KMS-11 (cell line): ENCODE measurements at regions not wholly inside any gene's neighbourhood (a gene's known extent, or its start where the extent isn't known, plus 50 kb on each side); places are given as distances from the start of the nearest gene placed in this dataset.

ENCODE experiments used
- H2AFZ ChIP-seq: fragments of 200-600 bp; sonication (generic); 2 replicates; pipeline ENCODE4 v1.6.1; 2016; ENCODE audit warnings: antibody characterized with exemption, mixed run types, low read depth
- H3K27ac ChIP-seq: fragments of 200-600 bp; sonication (generic); 2 replicates; pipeline ENCODE4 v1.6.1; 2016; ENCODE audit warnings: mild to moderate bottlenecking, mixed run types
- H3K27me3 ChIP-seq: fragments of 200-600 bp; sonication (generic); 2 replicates; pipeline ENCODE4 v1.6.1; 2017; ENCODE audit warnings: mild to moderate bottlenecking, low read depth, mixed run types, moderate library complexity; ENCODE audit not compliant: insufficient read depth
- H3K36me3 ChIP-seq: fragments of 200-600 bp; sonication (generic); 2 replicates; pipeline ENCODE4 v1.6.1; 2017; ENCODE audit warnings: mild to moderate bottlenecking, mixed run types; ENCODE audit not compliant: insufficient read depth
- H3K4me1 ChIP-seq: fragments of 200-600 bp; sonication (generic); 2 replicates; pipeline ENCODE4 v1.6.1; 2016; ENCODE audit warnings: mild to moderate bottlenecking, low read depth, mixed run types; ENCODE audit not compliant: poor library complexity, severe bottlenecking
- H3K4me2 ChIP-seq: fragments of 200-600 bp; sonication (generic); 2 replicates; pipeline ENCODE4 v1.7.0; 2016; ENCODE audit warnings: mild to moderate bottlenecking, mixed run types
- H3K4me3 ChIP-seq: fragments of 200-600 bp; sonication (generic); IDR thresholded peaks from 2 replicates; pipeline ENCODE4 v1.6.1; 2017; ENCODE audit warnings: low read depth, low read length, mixed read lengths; ENCODE audit not compliant: insufficient read depth
- H3K79me2 ChIP-seq: fragments of 200-600 bp; sonication (generic); 2 replicates; pipeline ENCODE4 v1.6.1; 2016; ENCODE audit warnings: low read depth, mixed run types; ENCODE audit not compliant: insufficient read depth
- H3K9ac ChIP-seq: fragments of 200-600 bp; sonication (generic); 2 replicates; pipeline ENCODE4 v1.6.1; 2016; ENCODE audit warnings: mild to moderate bottlenecking, mixed run types
- H4K20me1 ChIP-seq: fragments of 200-600 bp; sonication (generic); 2 replicates; pipeline ENCODE4 v1.6.1; 2016; ENCODE audit warnings: mild to moderate bottlenecking, mixed run types; ENCODE audit not compliant: insufficient read depth
- CTCF ChIP-seq: fragments of 200-600 bp; sonication (generic); conservative IDR thresholded peaks from 2 replicates; pipeline ENCODE4 v1.6.1; 2017; ENCODE audit warnings: low read depth, mild to moderate bottlenecking, antibody characterized with exemption, low read length, moderate library complexity, mixed read lengths

GRCh38 chr7:52537051-52537450 lies 498.4 kb upstream of the POM121L12 start:
- H3K79me2 ChIP-seq: no peaks in the 10 kb centered on the region
- TF ChIP-seq CTCF: no peak
- no peak overlapping the region for H3K9ac ChIP-seq
- H3K27ac ChIP-seq: no peak overlapping the region
- no peaks in the 10 kb centered on the region for H4K20me1 ChIP-seq
- no peaks in the 10 kb centered on the region for H3K36me3 ChIP-seq
- no peaks in the 10 kb centered on the region for H3K27me3 ChIP-seq
- H3K4me2 ChIP-seq: no peak overlapping the region
- no peak overlapping the region for H3K4me3 ChIP-seq
- H3K4me1 ChIP-seq: no peaks in the 10 kb centered on the region
- no peak overlapping the region for H2AFZ ChIP-seq

GRCh38 chr7:52525772-52526341 lies 509.6 kb upstream of the POM121L12 start:
- no peak overlapping the region for H3K4me3 ChIP-seq
- H3K27me3 ChIP-seq: no peaks in the 10 kb centered on the region
- H3K36me3 ChIP-seq: no peaks in the 10 kb centered on the region
- H2AFZ ChIP-seq: no peak overlapping the region
- H3K4me2 ChIP-seq: no peak overlapping the region
- TF ChIP-seq CTCF: no peak
- H3K79me2 ChIP-seq: no peaks in the 10 kb centered on the region
- H4K20me1 ChIP-seq: no peaks in the 10 kb centered on the region
- no peak overlapping the region for H3K27ac ChIP-seq
- H3K9ac ChIP-seq: no peak overlapping the region
- no peaks in the 10 kb centered on the region for H3K4me1 ChIP-seq

GRCh38 chr7:52518869-52519268 lies 516.6 kb upstream of the POM121L12 start:
- H3K9ac ChIP-seq: no peak overlapping the region
- no peaks in the 10 kb centered on the region for H3K79me2 ChIP-seq
- no peaks in the 10 kb centered on the region for H3K27me3 ChIP-seq
- no peak overlapping the region for H2AFZ ChIP-seq
- H3K36me3 ChIP-seq: no peaks in the 10 kb centered on the region
- H3K4me1 ChIP-seq: no peaks in the 10 kb centered on the region
- H3K4me2 ChIP-seq: no peak overlapping the region
- no peak overlapping the region for H3K27ac ChIP-seq
- TF ChIP-seq CTCF: no peak
- no peaks in the 10 kb centered on the region for H4K20me1 ChIP-seq
- H3K4me3 ChIP-seq: no peak overlapping the region

- no peak overlapping the region for H3K27ac ChIP-seq
- no peaks in the 10 kb centered on the region for H3K27me3 ChIP-seq
- H2AFZ ChIP-seq: no peak overlapping the region
Observed at GRCh38 chr7:52512656-52513055, 522.8 kb upstream of the POM121L12 start.

More at GRCh38 chr7:52512656-52513055, 522.8 kb upstream of the POM121L12 start:
- Histone ChIP-seq H3K4me3 (no peak overlapping the region), H3K79me2 (no peaks in the 10 kb centered on the region), H4K20me1 (no peaks in the 10 kb centered on the region), H3K36me3 (no peaks in the 10 kb centered on the region), H3K9ac (no peak overlapping the region), H3K4me1 (no peaks in the 10 kb centered on the region), H3K4me2 (no peak overlapping the region)
- TF ChIP-seq CTCF: no peak
